GM23338 (cell line): ENCODE measurements at regions not wholly inside any gene's neighbourhood (a gene's known extent, or its start where the extent isn't known, plus 50 kb on each side); places are given as distances from the start of the nearest gene placed in this dataset.

Experiments
- ATAC-seq: fragments of 200-7000 bp; cut with Tn5 transposase; 3 replicates; pipeline ENCODE4 v1.9.1; 2020
- DNase-seq: peaks from one replicate; pipeline ENCODE4 v3.0.0-alpha.2; 2015; ENCODE audit warnings: low spot score
- H2AFZ ChIP-seq: fragments of 200-600 bp; sonication (generic); 2 replicates; pipeline ENCODE4 v1.8.0; 2016; ENCODE audit warnings: antibody characterized with exemption, mild to moderate bottlenecking, moderate library complexity
- H3F3A ChIP-seq: fragments of 200-600 bp; sonication (generic); replicated peaks from 2 replicates; pipeline ENCODE4 v1.8.0; 2017; ENCODE audit warnings: antibody characterized with exemption, mixed run types, low read depth
- H3K27ac ChIP-seq: fragments of 200-600 bp; sonication (generic); 2 replicates; pipeline ENCODE4 v1.6.1; 2016; ENCODE audit warnings: low read depth
- H3K27me3 ChIP-seq: fragments of 200-600 bp; sonication (generic); 2 replicates; pipeline ENCODE4 v1.8.0; 2016; ENCODE audit warnings: mild to moderate bottlenecking, mixed run types, moderate library complexity; ENCODE audit not compliant: insufficient read depth
- H3K36me3 ChIP-seq: fragments of 200-600 bp; sonication (generic); 2 replicates; pipeline ENCODE4 v1.8.0; 2016; ENCODE audit warnings: mild to moderate bottlenecking; ENCODE audit not compliant: insufficient read depth
- H3K4me1 ChIP-seq: fragments of 200-600 bp; sonication (generic); 2 replicates; pipeline ENCODE4 v1.8.0; 2016; ENCODE audit warnings: mild to moderate bottlenecking, moderate library complexity; ENCODE audit not compliant: insufficient read depth
- H3K4me2 ChIP-seq: fragments of 200-600 bp; sonication (generic); 2 replicates; pipeline ENCODE4 v1.7.1; 2017; ENCODE audit warnings: mixed run types
- H3K4me3 ChIP-seq: fragments of 200-600 bp; sonication (generic); 2 replicates; pipeline ENCODE4 v1.6.1; 2016; ENCODE audit warnings: mixed run types
- H3K79me2 ChIP-seq: fragments of 200-600 bp; sonication (generic); replicated peaks from 2 replicates; pipeline ENCODE4 v1.8.0; 2017; ENCODE audit warnings: mild to moderate bottlenecking; ENCODE audit not compliant: insufficient read depth
- H3K9me2 ChIP-seq: fragments of 200-600 bp; sonication (generic); 2 replicates; pipeline ENCODE4 v1.8.0; 2017; ENCODE audit not compliant: insufficient read depth
- H4K20me1 ChIP-seq: fragments of 200-600 bp; sonication (generic); replicated peaks from 2 replicates; pipeline ENCODE4 v1.8.0; 2017; ENCODE audit warnings: mild to moderate bottlenecking; ENCODE audit not compliant: insufficient read depth
- H3K27ac Mint-ChIP-seq: 2 replicates; pipeline ENCODE4 v1.8.0; 2020; ENCODE audit warnings: inconsistent platforms, mild to moderate bottlenecking, moderate library complexity, mixed read lengths
- H3K27me3 Mint-ChIP-seq: 3 replicates; pipeline ENCODE4 v1.8.0; 2022; ENCODE audit warnings: low read depth, mild to moderate bottlenecking, moderate library complexity, mixed read lengths, inconsistent platforms; ENCODE audit not compliant: insufficient read depth, poor library complexity
- H3K36me3 Mint-ChIP-seq: 3 replicates; pipeline ENCODE4 v1.8.0; 2021; ENCODE audit warnings: low read depth, mild to moderate bottlenecking, inconsistent platforms, moderate library complexity, mixed read lengths
- H3K4me1 Mint-ChIP-seq: 3 replicates; pipeline ENCODE4 v1.8.0; 2020; ENCODE audit warnings: mild to moderate bottlenecking, inconsistent platforms, mixed read lengths
- H3K4me3 Mint-ChIP-seq: 3 replicates; pipeline ENCODE4 v1.8.0; 2021; ENCODE audit warnings: moderate library complexity, mild to moderate bottlenecking, inconsistent platforms, mixed read lengths
- H3K9me3 Mint-ChIP-seq: 3 replicates; pipeline ENCODE4 v1.8.0; 2020; ENCODE audit warnings: moderate library complexity, mild to moderate bottlenecking, inconsistent platforms, mixed read lengths
- CREB1 ChIP-seq: fragments of 250-450 bp; sonication (Bioruptor Pico); IDR thresholded peaks from 2 replicates; pipeline ENCODE4 v1.5.0; 2020; ENCODE audit warnings: low read depth, mild to moderate bottlenecking, moderate library complexity
- EZH2 ChIP-seq: fragments of 200-600 bp; sonication (generic); IDR thresholded peaks from one replicate; pipeline ENCODE4 v1.8.0; 2017; ENCODE audit warnings: antibody characterized with exemption, mild to moderate bottlenecking, low read depth; ENCODE audit not compliant: unreplicated experiment
- EZH2phosphoT487 ChIP-seq: fragments of 200-600 bp; sonication (generic); IDR thresholded peaks from one replicate; pipeline ENCODE4 v1.8.1; 2018; ENCODE audit warnings: antibody characterized with exemption; ENCODE audit not compliant: unreplicated experiment
- JUNB ChIP-seq: IDR thresholded peaks from one replicate; pipeline ENCODE4 v1.6.1; 2016; ENCODE audit warnings: antibody characterized with exemption; ENCODE audit not compliant: unreplicated experiment
- NANOG ChIP-seq: IDR thresholded peaks from 2 replicates; pipeline ENCODE4 v1.6.1; 2016; ENCODE audit warnings: antibody characterized with exemption, borderline replicate concordance
- POLR2AphosphoS5 ChIP-seq: IDR thresholded peaks from 2 replicates; pipeline ENCODE4 v1.6.1; 2016; ENCODE audit warnings: antibody characterized with exemption, low read depth
- ZNF331 ChIP-seq: fragments of 250-450 bp; sonication (Bioruptor Pico); IDR thresholded peaks from 2 replicates; pipeline ENCODE4 v1.5.0; 2020; ENCODE audit warnings: low read depth, mild to moderate bottlenecking, moderate library complexity
- TF ChIP-seq, protein P1 (sequence below): fragments of 250-450 bp; sonication (Bioruptor Pico); IDR thresholded peaks from 2 replicates; pipeline ENCODE4 v1.5.0; 2020; ENCODE audit warnings: mild to moderate bottlenecking, moderate library complexity
- TF ChIP-seq, protein P2 (sequence below), 2 experiments: fragments of 200-600 bp in 1 of 2; sonication (generic) in 1 of 2; conservative IDR thresholded peaks; 2 replicates each; pipeline versions ENCODE4 v1.5.1 to v1.6.1; 2016 to 2017; ENCODE audit warnings: antibody characterized with exemption in 2 of 2, low read depth in 2 of 2, mild to moderate bottlenecking in 2 of 2, moderate library complexity in 1 of 2
- TF ChIP-seq, protein P3 (sequence below): IDR thresholded peaks from one replicate; pipeline ENCODE4 v1.6.1; 2018; ENCODE audit warnings: antibody characterized with exemption; ENCODE audit not compliant: unreplicated experiment

DNA sequence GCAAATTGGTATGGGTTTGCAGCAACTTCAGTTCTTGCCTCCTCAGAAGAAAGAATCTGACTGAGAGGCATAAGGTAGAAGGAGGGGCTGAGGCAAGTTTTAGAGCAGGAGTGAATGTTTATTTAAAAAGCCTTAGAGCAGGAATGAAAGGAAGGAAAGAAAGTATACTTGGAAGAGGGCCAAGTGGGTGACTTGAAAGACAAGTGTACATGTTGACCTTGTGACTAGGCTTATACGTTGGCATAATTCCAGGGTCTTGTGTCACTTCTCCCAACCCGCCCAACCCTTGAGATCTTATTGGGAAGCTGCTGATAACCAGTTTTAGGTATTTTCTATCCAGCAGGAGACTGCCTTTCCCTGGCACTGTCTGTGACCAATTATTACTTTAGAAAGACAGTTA lies 436.9 kb upstream of the ZNF717 start:
- H3F3A ChIP-seq = no peaks in the 10 kb centered on the region

DNA sequence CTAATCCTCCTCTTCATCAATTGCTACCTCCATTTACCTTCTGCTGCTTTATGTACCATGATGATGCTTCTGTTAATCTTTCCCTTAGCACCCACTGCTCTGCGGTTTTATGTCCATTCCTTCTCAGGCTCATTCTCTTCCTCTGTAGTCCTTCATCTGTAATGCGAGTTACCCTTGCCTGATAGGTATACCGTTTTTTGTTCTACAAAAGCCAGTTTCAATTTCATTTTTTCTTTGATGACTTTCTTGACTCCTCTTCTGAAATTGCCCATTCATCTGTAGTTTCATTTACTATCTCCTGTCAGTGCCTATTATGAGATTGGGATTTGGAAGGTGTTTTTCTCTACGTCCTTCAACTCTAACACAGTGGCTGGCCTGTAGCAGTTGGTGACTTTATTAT lies 445.9 kb upstream of the ZNF717 start:
- Histone ChIP-seq H4K20me1 (no peaks in the 10 kb centered on the region), H3K27ac (no peak overlapping the region), H3K9me2 (no peaks in the 10 kb centered on the region), H3K27me3 (no peaks in the 10 kb centered on the region), H3F3A (no peaks in the 10 kb centered on the region), H3K4me1 (no peaks in the 10 kb centered on the region), H3K4me3 (no peak overlapping the region), H2AFZ (no peak overlapping the region), H3K79me2 (no peaks in the 10 kb centered on the region), H3K4me2 (no peak overlapping the region), H3K36me3 (no peaks in the 10 kb centered on the region)
- Mint-ChIP-seq H3K4me3 (no peak overlapping the region), H3K4me1 (no peaks in the 10 kb centered on the region), H3K27ac (no peak overlapping the region), H3K36me3 (no peaks in the 10 kb centered on the region), H3K9me3 (no peaks in the 10 kb centered on the region), H3K27me3 (no peaks in the 10 kb centered on the region)
- ATAC-seq = no peak
- no peak for DNase-seq
- TF ChIP-seq ZNF331 (no peak), CREB1 (CRISPR knock-in tag) (no peak), JUNB (no peak), EZH2 (no peak), NANOG (no peak)
- TF ChIP-seq, protein P1, sequence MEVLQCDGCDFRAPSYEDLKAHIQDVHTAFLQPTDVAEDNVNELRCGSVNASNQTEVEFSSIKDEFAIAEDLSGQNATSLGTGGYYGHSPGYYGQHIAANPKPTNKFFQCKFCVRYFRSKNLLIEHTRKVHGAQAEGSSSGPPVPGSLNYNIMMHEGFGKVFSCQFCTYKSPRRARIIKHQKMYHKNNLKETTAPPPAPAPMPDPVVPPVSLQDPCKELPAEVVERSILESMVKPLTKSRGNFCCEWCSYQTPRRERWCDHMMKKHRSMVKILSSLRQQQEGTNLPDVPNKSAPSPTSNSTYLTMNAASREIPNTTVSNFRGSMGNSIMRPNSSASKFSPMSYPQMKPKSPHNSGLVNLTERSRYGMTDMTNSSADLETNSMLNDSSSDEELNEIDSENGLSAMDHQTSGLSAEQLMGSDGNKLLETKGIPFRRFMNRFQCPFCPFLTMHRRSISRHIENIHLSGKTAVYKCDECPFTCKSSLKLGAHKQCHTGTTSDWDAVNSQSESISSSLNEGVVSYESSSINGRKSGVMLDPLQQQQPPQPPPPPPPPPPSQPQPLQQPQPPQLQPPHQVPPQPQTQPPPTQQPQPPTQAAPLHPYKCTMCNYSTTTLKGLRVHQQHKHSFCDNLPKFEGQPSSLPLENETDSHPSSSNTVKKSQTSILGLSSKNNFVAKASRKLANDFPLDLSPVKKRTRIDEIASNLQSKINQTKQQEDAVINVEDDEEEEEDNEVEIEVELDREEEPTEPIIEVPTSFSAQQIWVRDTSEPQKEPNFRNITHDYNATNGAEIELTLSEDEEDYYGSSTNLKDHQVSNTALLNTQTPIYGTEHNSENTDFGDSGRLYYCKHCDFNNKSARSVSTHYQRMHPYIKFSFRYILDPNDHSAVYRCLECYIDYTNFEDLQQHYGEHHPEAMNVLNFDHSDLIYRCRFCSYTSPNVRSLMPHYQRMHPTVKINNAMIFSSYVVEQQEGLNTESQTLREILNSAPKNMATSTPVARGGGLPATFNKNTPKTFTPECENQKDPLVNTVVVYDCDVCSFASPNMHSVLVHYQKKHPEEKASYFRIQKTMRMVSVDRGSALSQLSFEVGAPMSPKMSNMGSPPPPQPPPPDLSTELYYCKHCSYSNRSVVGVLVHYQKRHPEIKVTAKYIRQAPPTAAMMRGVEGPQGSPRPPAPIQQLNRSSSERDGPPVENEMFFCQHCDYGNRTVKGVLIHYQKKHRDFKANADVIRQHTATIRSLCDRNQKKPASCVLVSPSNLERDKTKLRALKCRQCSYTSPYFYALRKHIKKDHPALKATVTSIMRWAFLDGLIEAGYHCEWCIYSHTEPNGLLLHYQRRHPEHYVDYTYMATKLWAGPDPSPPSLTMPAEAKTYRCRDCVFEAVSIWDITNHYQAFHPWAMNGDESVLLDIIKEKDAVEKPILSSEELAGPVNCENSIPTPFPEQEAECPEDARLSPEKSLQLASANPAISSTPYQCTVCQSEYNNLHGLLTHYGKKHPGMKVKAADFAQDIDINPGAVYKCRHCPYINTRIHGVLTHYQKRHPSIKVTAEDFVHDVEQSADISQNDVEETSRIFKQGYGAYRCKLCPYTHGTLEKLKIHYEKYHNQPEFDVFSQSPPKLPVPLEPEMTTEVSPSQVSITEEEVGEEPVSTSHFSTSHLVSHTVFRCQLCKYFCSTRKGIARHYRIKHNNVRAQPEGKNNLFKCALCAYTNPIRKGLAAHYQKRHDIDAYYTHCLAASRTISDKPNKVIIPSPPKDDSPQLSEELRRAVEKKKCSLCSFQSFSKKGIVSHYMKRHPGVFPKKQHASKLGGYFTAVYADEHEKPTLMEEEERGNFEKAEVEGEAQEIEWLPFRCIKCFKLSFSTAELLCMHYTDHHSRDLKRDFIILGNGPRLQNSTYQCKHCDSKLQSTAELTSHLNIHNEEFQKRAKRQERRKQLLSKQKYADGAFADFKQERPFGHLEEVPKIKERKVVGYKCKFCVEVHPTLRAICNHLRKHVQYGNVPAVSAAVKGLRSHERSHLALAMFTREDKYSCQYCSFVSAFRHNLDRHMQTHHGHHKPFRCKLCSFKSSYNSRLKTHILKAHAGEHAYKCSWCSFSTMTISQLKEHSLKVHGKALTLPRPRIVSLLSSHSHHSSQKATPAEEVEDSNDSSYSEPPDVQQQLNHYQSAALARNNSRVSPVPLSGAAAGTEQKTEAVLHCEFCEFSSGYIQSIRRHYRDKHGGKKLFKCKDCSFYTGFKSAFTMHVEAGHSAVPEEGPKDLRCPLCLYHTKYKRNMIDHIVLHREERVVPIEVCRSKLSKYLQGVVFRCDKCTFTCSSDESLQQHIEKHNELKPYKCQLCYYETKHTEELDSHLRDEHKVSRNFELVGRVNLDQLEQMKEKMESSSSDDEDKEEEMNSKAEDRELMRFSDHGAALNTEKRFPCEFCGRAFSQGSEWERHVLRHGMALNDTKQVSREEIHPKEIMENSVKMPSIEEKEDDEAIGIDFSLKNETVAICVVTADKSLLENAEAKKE (CRISPR knock-in tag) = no peak
- TF ChIP-seq, protein P2, sequence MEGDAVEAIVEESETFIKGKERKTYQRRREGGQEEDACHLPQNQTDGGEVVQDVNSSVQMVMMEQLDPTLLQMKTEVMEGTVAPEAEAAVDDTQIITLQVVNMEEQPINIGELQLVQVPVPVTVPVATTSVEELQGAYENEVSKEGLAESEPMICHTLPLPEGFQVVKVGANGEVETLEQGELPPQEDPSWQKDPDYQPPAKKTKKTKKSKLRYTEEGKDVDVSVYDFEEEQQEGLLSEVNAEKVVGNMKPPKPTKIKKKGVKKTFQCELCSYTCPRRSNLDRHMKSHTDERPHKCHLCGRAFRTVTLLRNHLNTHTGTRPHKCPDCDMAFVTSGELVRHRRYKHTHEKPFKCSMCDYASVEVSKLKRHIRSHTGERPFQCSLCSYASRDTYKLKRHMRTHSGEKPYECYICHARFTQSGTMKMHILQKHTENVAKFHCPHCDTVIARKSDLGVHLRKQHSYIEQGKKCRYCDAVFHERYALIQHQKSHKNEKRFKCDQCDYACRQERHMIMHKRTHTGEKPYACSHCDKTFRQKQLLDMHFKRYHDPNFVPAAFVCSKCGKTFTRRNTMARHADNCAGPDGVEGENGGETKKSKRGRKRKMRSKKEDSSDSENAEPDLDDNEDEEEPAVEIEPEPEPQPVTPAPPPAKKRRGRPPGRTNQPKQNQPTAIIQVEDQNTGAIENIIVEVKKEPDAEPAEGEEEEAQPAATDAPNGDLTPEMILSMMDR (conservative IDR thresholded peaks at IDR 0.05; ENCODE audit: low read depth in 2 of 2) = no peak

More for the DNA sequence above, 436.9 kb upstream of the ZNF717 start:
- Histone ChIP-seq H2AFZ (no peak overlapping the region), H3K27ac (no peak overlapping the region), H3K36me3 (peaks cover 3% of the 10 kb centered on the region; the same call in 1 of the 2 replicates), H3K4me2 (no peak overlapping the region), H3K4me1 (no peaks in the 10 kb centered on the region), H3K9me2 (no peaks in the 10 kb centered on the region), H3K79me2 (no peaks in the 10 kb centered on the region), H3K27me3 (no peaks in the 10 kb centered on the region), H4K20me1 (no peaks in the 10 kb centered on the region), H3K4me3 (no peak overlapping the region)
- H3K36me3 Mint-ChIP-seq = no peaks in the 10 kb centered on the region
- H3K4me3 Mint-ChIP-seq = no peak overlapping the region
- TF ChIP-seq EZH2 (no peak), POLR2AphosphoS5 (no peak), NANOG (no peak), JUNB (no peak), EZH2phosphoT487 (no peak)
- TF ChIP-seq, protein P3, sequence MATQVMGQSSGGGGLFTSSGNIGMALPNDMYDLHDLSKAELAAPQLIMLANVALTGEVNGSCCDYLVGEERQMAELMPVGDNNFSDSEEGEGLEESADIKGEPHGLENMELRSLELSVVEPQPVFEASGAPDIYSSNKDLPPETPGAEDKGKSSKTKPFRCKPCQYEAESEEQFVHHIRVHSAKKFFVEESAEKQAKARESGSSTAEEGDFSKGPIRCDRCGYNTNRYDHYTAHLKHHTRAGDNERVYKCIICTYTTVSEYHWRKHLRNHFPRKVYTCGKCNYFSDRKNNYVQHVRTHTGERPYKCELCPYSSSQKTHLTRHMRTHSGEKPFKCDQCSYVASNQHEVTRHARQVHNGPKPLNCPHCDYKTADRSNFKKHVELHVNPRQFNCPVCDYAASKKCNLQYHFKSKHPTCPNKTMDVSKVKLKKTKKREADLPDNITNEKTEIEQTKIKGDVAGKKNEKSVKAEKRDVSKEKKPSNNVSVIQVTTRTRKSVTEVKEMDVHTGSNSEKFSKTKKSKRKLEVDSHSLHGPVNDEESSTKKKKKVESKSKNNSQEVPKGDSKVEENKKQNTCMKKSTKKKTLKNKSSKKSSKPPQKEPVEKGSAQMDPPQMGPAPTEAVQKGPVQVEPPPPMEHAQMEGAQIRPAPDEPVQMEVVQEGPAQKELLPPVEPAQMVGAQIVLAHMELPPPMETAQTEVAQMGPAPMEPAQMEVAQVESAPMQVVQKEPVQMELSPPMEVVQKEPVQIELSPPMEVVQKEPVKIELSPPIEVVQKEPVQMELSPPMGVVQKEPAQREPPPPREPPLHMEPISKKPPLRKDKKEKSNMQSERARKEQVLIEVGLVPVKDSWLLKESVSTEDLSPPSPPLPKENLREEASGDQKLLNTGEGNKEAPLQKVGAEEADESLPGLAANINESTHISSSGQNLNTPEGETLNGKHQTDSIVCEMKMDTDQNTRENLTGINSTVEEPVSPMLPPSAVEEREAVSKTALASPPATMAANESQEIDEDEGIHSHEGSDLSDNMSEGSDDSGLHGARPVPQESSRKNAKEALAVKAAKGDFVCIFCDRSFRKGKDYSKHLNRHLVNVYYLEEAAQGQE = no peak
- ATAC-seq (no peak), DNase-seq (no peak)
- H3K27ac Mint-ChIP-seq = no peak overlapping the region
- peaks cover 11% of the 10 kb centered on the region for H3K9me3 Mint-ChIP-seq
- peaks cover 4% of the 10 kb centered on the region for H3K27me3 Mint-ChIP-seq
- no peaks in the 10 kb centered on the region for H3K4me1 Mint-ChIP-seq
